ENCODE measurements at regions not wholly inside any gene's neighbourhood (a gene's known extent, or its start where the extent isn't known, plus 50 kb on each side); places are given as distances from the start of the nearest gene placed in this dataset.
"Not testable (repeated sequence)": the region's sequence is repeated elsewhere in the genome, so short reads cannot be mapped to it uniquely, and the experiment has no call there.

DNA sequence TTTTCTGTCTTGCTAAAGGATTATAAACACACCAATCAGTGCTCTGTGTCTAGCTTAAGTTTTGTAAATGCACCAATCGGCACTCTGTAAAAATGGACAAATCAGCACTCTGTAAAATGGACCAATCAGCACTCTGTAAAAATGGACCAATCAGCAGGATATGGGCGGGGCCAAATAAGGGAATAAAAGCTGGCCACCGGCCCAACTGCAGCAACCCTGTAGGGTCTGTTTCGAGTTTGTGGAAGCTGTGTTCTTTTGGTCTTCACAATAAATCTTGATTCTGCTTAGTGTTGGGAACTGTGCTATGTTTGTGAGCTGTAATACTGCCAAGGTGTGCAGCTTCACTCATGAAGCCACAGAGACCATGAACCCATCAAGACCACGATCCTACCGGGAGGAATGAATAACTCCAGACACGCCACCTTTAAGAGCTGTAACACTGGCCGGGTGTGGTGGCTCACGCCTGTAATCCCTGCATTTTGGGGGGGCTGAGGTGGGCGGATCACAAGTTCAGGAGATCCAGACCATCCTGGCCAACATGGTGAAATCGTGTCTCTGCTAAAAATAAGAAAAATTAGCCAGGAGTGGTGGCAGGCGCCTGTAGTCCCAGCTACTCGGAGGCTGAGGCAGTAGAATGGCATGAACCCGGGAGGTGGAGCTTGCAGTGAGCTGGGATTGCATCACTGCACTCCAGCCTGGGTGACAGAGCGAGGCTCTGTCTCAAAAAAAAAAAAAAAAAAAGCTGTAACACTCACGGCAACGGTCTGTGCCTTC lies 133.0 kb upstream of the GDF10 start:
- not testable (repeated sequence) for DNase-seq (ENCODE audit: low read depth, low spot score)

DNA sequence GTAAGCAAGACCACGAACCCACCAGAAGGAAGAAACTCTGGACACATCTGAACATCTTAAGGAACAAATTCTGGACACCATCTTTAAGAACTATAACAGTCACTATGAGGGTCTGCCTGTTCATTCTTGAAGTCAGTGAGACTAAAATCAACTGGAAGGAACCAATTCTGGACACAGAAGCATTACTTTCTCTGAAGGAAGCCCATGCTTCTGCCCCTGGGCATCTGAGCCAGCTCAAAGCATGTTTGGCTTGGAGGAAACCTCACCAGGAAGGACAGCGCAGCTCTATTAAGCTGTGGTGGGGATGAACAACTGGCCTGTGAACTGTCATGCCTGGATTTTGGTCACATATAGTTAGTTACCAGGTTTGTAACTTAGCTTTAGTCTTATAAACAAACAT lies 132.4 kb upstream of the GDF10 start:
- DNase-seq (ENCODE audit: low read depth, low spot score) = no peak

DNA sequence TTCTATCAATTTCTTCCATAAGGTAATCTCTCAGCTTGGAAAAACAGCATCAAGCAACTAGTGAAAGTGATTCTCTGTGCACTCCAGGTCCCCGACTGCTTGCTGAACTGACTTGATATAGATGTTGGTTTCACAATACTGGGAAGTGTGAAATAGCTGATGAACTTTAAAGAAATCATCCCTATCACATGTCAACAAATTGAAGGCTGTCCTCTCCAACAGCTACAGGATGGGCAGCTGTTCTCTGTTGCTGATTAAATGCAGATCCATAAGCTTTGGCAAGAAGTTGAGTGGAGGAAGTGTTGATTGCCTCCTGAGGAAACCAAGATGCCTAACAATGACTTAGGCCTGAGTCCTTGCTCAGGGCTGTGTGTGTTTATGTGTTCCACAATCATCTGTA lies 130.4 kb upstream of the GDF10 start:
- DNase-seq (ENCODE audit: low read depth, low spot score) = no peak

DNA sequence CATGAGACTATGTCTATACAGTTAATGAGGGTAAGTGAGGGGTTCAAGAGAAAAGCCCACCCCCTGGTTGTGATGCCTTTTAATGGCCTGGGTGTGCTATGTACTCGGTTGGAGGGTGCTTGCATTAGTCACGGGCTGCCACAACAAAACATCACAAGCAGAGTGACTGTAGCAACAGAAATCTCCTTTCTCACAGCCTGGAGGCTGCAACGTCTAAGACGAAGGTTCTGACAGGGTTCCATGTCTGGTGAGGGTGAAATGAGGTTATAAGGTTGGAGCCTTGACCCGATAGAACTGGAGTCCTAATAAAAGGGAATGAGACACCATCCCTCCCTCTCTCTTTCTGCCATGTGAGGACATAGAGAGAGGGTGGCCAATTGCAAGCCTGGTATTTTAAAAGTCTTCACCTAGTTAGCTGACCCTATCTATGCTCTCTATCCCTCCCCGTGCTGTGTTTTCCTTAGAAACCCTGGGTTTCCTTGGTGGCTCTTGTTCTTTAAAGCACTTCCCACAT lies 126.0 kb upstream of the GDF10 start:
- DNase-seq (ENCODE audit: low read depth, low spot score) = peak; percentile 29

- no peak for DNase-seq (ENCODE audit: low read depth, low spot score)
Measured at GRCh38 chr10:47175181-47176123, 124.5 kb upstream of the GDF10 start.

- no peak for DNase-seq (ENCODE audit: low read depth, low spot score)
Measured at GRCh38 chr10:47176206-47176902, 123.6 kb upstream of the GDF10 start.

- DNase-seq (ENCODE audit: low read depth, low spot score) = no peak
Measured at GRCh38 chr10:47176903-47177868, 122.8 kb upstream of the GDF10 start.

DNA sequence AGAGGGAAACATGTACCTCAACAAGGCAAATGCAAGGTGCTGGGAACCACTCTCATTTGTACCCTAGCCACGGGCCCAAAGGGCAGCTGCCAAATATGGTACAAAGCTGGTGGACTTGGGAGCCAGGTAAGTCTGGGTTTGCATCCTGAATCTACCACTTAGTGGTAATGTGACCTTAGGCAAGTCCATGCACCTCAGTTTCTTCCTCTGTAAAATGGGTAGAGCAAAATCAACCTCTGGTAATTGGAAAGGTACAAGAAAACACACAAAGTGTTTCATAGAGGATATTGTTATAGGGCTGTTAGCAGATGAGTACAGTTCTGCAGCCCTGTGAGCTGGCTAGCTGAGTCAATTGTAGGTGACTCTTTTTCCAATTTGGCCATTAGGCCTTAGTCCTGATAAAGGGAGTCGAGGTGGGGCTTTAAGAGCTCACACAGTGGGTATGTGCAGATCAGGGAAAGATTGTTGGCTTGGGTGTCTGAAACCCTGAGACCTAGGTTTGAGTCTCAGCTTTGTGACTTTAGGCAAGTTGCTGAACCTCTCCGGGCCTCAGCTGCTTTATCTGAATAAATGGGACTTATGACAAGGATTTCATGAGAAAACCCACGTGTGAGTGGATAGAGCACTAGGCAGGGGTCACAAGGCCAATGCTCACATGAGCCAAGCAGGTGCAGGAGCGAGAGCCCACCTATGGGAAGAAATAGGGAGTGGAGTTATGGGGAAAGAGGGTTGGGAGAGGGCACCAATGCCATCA lies 121.3 kb upstream of the GDF10 start:
- DNase-seq (ENCODE audit: low read depth, low spot score) = no peak

DNA sequence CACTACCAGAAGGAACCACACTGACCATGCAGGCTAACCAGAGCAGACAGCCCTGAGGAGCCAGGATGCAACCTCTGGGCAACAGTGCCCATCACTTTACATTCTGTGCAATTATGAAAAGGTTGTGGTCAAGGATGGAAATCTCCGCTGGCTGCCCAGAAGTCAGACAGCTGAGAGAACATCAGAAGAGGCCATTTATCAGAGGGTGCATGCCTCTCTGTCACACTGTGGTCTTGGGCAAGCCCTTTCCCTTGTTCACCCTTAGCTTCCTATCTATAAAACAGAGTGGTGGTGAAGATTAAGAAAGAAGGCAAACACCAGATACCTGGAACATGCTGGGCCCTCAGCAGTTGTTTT lies 120.7 kb upstream of the GDF10 start:
- no peak for DNase-seq (ENCODE audit: low read depth, low spot score)

DNA sequence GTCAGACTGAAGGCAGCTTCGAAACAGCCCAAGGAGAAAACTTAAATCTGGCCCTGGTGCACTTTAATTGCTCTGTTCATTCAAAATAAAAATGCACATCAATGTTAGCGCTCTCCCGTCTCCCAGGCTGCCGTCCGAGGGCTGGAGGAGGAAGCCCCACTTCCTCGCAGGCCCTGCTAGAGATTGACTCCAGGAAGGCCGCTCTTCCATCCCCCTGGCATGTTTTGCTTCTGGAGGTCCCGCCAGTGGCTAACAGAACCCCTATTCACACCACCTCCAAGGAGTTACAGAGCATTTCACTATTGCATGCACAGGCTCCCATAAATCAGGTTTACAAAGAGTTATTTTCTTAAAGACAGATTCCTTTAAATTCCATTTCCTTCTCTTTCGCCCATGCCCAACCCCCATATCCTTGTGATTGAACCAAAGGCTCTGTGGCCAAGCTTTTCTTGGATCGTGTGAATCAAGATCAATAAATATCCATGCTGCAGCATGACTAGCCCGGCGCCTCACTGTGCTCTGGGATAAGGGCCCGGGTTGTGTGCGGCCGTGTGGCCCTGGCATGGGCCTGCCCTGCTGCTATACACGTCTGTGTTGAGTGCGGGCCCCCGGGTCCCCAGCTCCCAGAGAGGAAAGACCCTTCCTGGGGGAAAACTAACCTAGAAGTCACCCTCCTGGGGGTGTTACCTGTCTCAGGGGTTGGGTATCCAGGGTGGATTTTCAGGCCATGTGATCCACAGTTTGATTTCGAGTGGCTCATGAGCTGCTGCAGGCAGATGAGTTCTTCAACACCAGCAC lies 118.7 kb upstream of the GDF10 start:
- DNase-seq (ENCODE audit: low read depth, low spot score) = no peak

DNA sequence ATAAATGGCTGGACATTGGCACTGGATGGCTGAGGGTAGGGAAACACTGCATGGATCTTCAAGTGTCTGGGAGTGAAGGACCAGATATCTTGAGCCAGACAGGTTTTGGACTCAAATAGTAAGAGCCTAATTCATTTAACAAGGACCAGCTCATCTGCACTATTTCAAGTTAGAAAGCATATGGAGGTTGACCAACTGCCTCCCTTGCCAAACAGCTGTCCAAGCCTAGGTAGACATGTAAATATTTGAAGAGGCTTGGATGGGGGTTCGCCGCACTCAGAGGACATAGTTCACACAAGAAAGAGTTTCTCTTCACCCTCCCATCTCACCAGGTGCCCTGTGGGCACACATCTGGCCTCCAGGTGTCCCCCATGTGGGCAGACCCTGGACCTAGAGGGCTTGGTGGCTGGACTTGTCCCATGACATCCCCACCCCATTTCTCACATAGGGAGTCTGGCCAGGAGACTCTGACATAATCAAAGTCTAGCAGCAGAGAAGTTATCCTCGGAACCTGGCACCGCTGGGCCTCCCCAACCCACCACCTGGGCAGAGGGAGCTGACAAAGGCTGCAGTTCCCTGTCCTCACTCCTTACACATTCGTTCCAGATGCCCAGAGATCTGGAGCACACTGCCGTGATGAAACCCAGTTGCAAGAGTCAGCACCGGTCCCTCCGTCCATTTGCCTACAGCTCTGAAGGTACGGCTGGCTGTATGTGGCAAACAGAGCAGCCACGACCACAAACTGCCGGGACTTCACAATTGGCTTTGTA lies 116.9 kb upstream of the GDF10 start:
- DNase-seq (ENCODE audit: low read depth, low spot score) = no peak

- DNase-seq (ENCODE audit: low read depth, low spot score) = no peak
Measured at GRCh38 chr10:47183704-47184041, 116.3 kb upstream of the GDF10 start.

GRCh38 chr10:47184273-47184672 lies 115.7 kb upstream of the GDF10 start:
- DNase-seq (ENCODE audit: low read depth, low spot score) = no peak

DNA sequence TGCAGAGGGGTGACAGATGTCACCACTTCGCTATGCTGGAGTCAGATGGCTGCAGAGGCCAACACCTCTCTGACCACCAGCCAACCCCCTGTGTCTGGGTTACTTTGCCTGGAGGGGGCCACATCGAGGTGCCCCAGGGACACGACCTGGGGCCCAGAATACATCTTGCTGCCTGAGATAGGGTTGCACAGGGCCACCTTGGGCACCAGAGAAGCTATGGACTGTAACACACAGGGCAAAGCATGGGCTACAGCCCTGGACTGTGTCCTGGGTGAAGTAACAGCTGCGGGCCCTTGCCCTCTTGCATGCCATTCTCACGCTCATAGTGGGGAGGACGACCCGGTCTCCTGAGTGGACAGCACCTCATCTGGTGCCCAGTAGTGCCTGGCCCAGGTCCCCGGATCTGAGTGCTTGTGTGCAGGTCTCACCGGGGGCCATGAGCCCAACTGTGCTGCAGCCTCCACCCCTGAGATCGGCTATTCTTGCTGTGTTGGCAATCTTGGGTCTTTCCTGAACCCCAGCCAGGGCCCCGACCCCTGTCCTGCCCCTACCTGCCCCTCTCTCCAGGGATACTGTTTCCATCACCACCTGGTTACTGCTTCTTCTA lies 115.2 kb upstream of the GDF10 start:
- DNase-seq (ENCODE audit: low read depth, low spot score) = no peak

DNA sequence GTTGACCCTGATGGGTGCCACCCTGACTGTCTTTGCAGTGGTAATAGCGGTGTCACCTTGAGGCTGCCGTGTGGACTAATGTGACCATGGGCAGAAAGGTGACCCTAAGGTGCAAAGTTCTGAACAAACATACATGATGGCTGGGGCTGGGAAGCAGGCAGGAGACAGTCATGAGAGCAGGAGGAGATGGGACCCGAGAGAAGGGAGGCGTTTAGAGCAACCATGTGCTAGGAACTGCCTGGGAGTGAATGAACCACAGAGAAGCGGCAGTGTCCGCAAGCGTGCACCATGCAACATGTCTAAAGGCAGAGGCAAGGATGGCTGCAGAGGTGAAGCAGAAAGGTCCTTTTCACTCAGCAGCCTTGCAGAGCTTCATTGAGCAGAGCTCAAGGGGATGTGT lies 113.1 kb upstream of the GDF10 start:
- no peak for DNase-seq (ENCODE audit: low read depth, low spot score)

DNA sequence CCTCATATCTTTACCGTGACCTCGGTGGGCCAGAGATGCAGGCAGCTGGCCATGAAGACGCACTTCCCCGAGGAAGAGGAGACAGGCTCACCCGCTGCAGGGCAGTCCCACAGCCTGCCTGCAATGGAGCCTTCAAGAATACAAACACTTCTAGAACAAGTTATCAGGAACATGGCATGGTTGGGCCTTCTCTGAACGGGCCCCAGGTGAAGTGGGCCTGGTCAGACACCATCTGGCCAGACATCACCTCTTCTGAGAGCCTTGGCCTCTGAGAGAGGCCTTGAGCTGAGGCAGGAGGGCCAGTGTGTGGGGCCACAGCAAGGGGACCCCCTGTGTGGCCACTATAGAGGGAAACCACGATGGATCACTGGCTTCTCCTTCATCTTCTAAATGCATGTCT lies 112.4 kb upstream of the GDF10 start:
- no peak for DNase-seq (ENCODE audit: low read depth, low spot score)

- no peak for DNase-seq (ENCODE audit: low read depth, low spot score)
Measured at GRCh38 chr10:47188156-47188555, 111.8 kb upstream of the GDF10 start.

DNA sequence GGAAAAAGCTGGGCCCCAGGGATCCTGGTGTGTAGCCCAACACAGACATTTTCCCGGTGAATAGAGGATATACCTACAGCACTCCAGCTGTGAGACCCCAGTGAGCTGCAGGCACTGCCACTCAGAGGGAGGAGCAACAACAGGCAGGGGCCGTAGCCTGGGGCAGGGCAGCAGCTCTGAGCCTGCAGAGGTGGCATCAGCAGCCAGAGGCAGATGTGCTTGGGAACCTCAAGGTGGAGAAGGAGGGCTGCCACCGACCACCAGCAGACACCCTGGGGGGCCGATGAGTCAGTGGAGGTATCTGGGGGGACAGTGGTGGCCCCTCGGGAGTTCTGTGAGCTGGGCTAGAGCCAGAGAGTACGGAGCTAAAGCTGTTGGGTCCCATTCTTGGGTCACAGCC lies 110.2 kb upstream of the GDF10 start:
- DNase-seq (ENCODE audit: low read depth, low spot score) = no peak
